Endothelial cell (in vitro differentiated cells): ENCODE measurements at regions not wholly inside any gene's neighbourhood (a gene's known extent, or its start where the extent isn't known, plus 50 kb on each side); places are given as distances from the start of the nearest gene placed in this dataset.

Experiments
- DNase-seq: peaks from one replicate; pipeline ENCODE4 v3.0.0; 2021; ENCODE audit warnings: low spot score
- H3K27ac Mint-ChIP-seq: one replicate; pipeline ENCODE4 v1.8.0; 2021; ENCODE audit warnings: mixed read lengths, inconsistent platforms; ENCODE audit not compliant: unreplicated experiment
- H3K27me3 Mint-ChIP-seq: one replicate; pipeline ENCODE4 v1.8.0; 2021; ENCODE audit warnings: mild to moderate bottlenecking, moderate library complexity, mixed read lengths, inconsistent platforms; ENCODE audit not compliant: unreplicated experiment
- H3K36me3 Mint-ChIP-seq: one replicate; pipeline ENCODE4 v1.8.0; 2021; ENCODE audit warnings: mild to moderate bottlenecking, low read depth, mixed read lengths, inconsistent platforms; ENCODE audit not compliant: unreplicated experiment
- H3K4me1 Mint-ChIP-seq: one replicate; pipeline ENCODE4 v1.8.0; 2021; ENCODE audit warnings: mild to moderate bottlenecking, mixed read lengths, inconsistent platforms; ENCODE audit not compliant: unreplicated experiment
- H3K4me3 Mint-ChIP-seq: one replicate; pipeline ENCODE4 v1.8.0; 2021; ENCODE audit warnings: mild to moderate bottlenecking, mixed read lengths, inconsistent platforms; ENCODE audit not compliant: unreplicated experiment
- H3K9me3 Mint-ChIP-seq: one replicate; pipeline ENCODE4 v1.8.0; 2021; ENCODE audit warnings: mixed read lengths, inconsistent platforms; ENCODE audit not compliant: unreplicated experiment
- TF ChIP-seq, protein P1 (sequence below): fragments of 200-600 bp; sonication (generic); IDR thresholded peaks from one replicate; pipeline ENCODE4 v1.5.0; 2021; ENCODE audit warnings: antibody characterized with exemption; ENCODE audit not compliant: unreplicated experiment

DNA sequence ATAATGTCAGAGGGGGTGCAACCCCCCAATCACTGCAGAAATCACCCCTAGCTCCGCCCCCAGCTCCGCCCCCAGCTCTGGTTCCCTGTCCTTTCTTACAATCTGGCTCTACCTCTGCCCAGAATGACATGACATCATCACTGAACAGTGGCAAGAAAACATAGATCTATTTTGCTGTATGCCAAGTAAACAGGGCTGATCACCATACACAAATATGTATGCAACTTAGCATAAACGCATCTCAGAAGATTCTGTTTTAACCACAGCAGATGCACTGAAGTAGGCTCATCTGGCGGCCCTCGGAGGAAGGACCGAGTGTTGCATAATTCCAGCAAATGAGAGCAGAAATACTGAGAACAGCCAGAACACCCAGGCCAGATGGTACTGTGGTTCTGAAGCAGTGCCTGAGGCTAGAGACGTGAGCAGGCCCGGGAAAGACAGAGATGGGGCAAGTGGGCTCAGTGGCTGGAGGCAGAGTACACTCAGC is 293.3 kb upstream of the KLF14 start:
- H3K4me3 Mint-ChIP-seq: no peak overlapping the region
- no peaks in the 10 kb centered on the region for H3K4me1 Mint-ChIP-seq
- no peak overlapping the region for H3K27ac Mint-ChIP-seq
- TF ChIP-seq, protein P1, sequence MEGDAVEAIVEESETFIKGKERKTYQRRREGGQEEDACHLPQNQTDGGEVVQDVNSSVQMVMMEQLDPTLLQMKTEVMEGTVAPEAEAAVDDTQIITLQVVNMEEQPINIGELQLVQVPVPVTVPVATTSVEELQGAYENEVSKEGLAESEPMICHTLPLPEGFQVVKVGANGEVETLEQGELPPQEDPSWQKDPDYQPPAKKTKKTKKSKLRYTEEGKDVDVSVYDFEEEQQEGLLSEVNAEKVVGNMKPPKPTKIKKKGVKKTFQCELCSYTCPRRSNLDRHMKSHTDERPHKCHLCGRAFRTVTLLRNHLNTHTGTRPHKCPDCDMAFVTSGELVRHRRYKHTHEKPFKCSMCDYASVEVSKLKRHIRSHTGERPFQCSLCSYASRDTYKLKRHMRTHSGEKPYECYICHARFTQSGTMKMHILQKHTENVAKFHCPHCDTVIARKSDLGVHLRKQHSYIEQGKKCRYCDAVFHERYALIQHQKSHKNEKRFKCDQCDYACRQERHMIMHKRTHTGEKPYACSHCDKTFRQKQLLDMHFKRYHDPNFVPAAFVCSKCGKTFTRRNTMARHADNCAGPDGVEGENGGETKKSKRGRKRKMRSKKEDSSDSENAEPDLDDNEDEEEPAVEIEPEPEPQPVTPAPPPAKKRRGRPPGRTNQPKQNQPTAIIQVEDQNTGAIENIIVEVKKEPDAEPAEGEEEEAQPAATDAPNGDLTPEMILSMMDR: no peak
- no peak for DNase-seq
- H3K36me3 Mint-ChIP-seq: no peaks in the 10 kb centered on the region
- no peaks in the 10 kb centered on the region for H3K27me3 Mint-ChIP-seq
- H3K9me3 Mint-ChIP-seq: no peaks in the 10 kb centered on the region

DNA sequence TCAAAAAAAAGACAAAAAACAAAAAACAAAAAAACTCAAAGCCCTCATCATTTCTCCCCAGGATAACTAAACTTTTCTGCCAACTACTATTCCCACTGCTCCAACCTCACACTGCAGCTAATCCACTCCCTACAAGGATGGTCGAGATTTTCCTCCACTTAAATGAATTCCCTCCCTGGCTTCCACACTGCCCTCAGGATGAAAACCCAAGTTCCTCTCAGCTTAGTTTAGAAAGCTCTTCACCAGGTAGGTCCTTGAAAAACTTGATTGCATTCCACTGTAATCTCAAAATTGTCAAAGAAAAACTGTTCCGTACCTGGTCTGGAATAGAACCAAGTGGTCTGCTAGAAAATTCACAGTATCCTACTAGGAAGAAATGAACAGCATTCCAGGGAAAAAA is 294.3 kb upstream of the KLF14 start:
- no peaks in the 10 kb centered on the region for H3K4me1 Mint-ChIP-seq
- TF ChIP-seq, protein P1: no peak
- H3K27ac Mint-ChIP-seq: no peak overlapping the region
- no peaks in the 10 kb centered on the region for H3K9me3 Mint-ChIP-seq
- no peak overlapping the region for H3K4me3 Mint-ChIP-seq
- H3K27me3 Mint-ChIP-seq: no peaks in the 10 kb centered on the region
- no peaks in the 10 kb centered on the region for H3K36me3 Mint-ChIP-seq
- no peak for DNase-seq

DNA sequence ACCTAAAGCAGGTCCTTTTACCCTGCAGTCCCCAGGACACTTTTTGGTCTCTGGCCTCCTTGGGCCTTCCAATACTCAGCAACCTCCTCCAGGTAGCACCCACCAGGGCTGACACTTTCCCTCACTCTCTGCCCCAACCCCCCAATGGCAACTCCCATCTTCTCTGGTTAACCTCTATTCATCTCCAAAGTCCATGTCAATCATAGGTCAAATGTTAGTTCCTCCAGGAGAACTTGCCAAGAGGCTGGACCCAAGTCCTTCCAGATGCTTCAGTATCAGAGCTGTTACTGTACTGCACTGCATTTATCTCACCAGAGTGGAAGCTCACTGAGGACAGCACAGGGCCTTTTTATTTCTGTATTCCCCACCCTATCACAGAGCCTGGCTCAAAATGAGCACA is 295.0 kb upstream of the KLF14 start:
- TF ChIP-seq, protein P1: no peak
- Mint-ChIP-seq H3K4me3 (no peak overlapping the region), H3K27ac (no peak overlapping the region), H3K9me3 (no peaks in the 10 kb centered on the region), H3K4me1 (no peaks in the 10 kb centered on the region), H3K36me3 (no peaks in the 10 kb centered on the region), H3K27me3 (no peaks in the 10 kb centered on the region)
- no peak for DNase-seq

DNA sequence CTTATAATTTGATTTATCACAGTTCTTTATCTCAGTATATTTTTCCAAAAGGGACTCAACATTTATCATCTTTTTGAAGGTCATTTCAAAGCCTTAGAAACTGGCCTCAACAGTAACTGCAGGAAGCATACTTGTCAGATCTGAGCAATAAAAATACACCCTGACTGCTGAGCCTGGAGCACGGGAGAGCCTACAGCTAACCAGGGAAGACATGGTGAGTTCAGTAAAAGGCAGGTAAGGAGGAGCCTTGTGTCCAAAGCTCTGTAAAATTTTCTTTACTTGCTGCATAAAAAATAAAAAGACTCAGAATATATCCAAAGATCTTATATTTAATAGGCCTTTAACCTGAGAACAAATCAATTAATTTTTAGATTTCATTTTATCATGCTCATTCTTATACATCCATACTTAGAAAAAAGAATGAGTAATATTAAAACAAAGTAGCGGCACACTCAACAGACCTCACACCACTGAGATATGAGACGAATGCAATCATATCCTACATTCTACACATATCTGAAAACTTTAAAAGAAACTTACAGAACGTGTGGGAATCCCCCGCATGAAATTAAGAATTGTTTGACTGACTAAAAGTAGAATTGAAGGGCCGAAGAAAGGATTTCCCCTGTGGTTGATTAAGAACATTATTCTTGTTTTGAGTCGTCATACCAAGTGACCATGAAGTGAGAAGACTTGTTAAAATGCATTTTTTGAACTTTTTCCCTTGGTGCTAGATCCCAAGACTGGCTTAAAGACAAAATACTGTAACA is 296.4 kb upstream of the MKLN1 start:
- H3K27ac Mint-ChIP-seq: no peak overlapping the region

DNA sequence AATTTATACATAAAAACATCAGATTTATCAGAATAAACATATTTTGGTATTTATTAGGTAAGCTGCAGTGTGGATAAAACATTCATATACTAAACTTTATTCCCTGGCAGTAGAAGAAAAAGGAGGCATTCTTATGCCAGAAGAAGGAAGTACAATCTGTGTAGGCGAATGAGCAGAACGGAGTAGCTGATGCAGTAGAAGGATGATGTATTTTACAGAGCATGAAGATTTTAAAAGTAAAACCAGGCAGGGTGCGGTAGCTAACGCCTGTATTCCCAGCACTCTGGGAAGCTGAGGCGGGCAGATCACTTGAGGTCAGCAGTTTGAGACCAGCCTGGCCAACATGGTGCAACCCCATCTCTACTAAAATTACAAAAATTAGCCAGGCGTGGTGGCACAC is 294.9 kb upstream of the MKLN1 start:
- no peak overlapping the region for H3K27ac Mint-ChIP-seq
- H3K4me1 Mint-ChIP-seq: no peaks in the 10 kb centered on the region
- no peaks in the 10 kb centered on the region for H3K9me3 Mint-ChIP-seq
- H3K27me3 Mint-ChIP-seq: no peaks in the 10 kb centered on the region
- no peaks in the 10 kb centered on the region for H3K36me3 Mint-ChIP-seq
- TF ChIP-seq, protein P1: no peak
- DNase-seq: no peak
- no peak overlapping the region for H3K4me3 Mint-ChIP-seq

More for the DNA sequence above, 296.4 kb upstream of the MKLN1 start:
- TF ChIP-seq, protein P1: no peak
- Mint-ChIP-seq H3K27me3 (no peaks in the 10 kb centered on the region), H3K4me1 (no peaks in the 10 kb centered on the region), H3K4me3 (no peak overlapping the region), H3K36me3 (no peaks in the 10 kb centered on the region), H3K9me3 (no peaks in the 10 kb centered on the region)
- no peak for DNase-seq
